Right renal pelvis (tissue), 4 donors: ENCODE measurements at regions not wholly inside any gene's neighbourhood (a gene's known extent, or its start where the extent isn't known, plus 50 kb on each side); places are given as distances from the start of the nearest gene placed in this dataset.
"Not testable (repeated sequence)": the region's sequence is repeated elsewhere in the genome, so short reads cannot be mapped to it uniquely, and the experiment has no call there.

Experiments
- DNase-seq, 4 donors: peaks; one replicate each; pipeline ENCODE4 v3.0.0-alpha.2; 2013; ENCODE audit warnings: low read depth in 4 of 4, low spot score in 3 of 4, missing footprints in 1 of 4

DNA sequence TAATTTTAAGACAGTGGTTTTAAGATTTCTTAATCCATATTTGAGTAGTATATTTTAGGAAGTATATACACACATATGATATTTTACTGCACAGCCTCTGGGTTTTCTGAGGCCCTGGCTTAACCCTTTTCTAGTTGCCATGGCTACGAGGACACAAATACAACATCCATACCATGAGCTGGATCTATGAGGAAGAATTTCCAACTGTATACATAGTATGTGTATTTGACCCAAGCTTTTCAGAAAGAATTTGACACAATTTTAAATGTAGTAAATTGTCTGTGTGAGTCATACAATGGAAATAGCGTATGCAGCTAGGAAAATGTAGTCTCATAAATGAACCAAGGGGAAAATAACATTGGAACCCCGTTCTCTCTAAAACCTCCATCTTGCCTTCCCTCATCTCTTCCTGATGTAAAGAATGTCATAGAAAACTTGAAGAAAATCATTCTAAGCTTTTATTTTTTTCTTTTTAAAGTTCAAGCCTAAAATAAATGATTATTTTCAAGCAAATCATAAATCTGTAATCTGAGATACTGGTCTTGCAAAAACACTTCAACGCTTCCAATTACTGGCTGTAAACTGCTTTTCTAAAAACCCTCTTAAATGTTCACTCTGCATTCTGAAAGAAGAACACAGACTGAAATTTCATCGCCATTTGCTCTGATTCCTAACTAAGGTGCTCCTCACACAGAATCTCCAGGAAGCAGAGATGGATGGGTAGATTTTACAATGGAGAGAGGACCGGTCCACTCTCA lies 172.4 kb downstream of the LACC1 start:
- no peak for DNase-seq

DNA sequence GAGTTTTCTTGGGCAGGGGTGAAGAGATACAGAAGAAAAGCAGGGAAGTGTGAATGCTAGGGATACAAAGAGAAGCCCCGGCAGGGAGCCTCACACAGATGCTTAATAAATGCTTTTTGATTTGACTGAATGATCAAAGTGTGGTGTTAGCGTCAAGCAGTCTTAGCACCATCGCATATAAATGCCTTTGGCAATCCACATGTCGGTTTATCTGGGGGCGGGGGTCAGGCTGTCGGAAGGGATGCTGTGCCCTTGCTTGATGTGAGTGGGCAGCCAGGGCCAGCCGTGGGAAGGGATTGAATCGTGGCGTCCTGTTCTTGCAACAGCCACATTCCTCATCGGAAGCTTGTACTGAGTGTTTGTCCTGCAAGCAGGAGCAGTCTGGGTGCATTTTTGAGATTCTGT lies 173.1 kb downstream of the LACC1 start:
- DNase-seq = no peak

DNA sequence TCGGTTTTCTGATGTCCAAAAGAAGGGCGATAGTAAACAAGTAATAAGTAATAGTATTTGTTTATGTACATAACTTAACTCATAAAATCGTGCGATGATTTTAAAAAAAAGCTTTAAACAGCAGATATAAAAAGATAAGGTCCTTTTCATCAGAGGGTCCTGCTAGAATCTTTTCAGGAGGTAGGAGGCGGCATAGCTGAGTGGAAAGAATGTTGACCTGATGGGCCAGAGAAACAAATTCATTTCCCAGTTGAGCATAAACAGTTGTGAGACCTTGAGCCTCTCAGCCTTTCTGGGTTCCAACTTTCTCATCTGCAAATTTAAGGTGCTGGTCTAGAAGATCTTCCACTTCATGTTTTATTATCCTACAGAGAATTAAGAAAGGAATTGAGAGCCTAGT lies 173.5 kb downstream of the LACC1 start:
- DNase-seq = no peak

DNA sequence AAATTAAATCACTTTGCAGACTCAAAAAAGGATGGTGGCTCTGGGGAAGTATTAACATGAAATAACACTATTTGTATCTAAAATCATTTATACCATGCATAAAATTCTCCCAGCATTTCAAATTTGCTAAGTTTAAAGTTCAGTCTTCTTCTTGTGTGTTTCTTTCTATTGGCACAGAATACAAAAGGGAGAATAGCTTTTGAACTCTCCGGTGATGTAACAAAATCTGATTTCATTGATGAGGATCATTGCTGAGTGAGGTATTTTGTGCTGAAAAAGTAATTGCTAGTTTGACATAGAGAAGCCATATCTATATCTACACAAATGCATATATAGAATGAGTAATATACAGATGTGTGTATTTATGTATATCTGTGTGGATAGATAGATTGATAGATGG lies 174.8 kb downstream of the LACC1 start:
- no peak for DNase-seq

DNA sequence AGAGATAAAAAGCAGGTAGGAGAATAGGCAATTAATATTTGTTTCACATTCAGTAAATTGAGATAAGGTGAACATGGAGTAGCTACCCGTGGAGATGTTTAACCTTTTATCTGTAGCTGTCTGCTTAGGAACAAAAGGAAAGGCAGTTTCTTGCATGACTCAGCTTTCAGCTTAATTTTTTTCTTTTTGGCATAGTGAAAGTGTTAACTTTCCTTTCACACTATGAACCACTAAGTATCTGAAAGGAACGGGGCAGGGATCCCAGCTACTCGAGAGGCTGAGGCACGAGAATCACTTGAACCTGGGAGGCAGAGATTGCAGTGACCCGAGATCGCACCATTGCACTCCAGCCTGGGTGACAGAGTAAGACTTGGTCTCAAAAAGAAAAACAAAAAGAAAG lies 176.0 kb downstream of the LACC1 start:
- DNase-seq = not testable (repeated sequence)

DNA sequence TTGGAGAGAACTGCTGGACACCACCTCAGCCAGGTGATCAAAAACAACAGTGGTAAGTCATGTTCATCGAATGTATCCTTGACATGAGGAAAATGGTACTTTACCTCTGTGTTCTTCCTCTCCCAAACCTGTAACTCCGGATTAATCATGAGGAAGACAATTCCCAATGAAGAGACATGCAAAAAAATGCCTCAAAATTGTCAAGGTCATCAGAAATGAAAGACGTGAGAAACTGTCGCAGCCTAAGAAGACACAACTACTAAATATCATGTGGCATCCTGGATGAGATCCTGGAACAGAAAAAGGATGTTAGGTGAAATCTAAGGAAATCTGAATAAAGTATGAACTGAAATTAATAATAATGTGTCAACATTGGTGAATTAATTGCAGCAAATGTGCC lies 178.4 kb downstream of the LACC1 start:
- no peak for DNase-seq

DNA sequence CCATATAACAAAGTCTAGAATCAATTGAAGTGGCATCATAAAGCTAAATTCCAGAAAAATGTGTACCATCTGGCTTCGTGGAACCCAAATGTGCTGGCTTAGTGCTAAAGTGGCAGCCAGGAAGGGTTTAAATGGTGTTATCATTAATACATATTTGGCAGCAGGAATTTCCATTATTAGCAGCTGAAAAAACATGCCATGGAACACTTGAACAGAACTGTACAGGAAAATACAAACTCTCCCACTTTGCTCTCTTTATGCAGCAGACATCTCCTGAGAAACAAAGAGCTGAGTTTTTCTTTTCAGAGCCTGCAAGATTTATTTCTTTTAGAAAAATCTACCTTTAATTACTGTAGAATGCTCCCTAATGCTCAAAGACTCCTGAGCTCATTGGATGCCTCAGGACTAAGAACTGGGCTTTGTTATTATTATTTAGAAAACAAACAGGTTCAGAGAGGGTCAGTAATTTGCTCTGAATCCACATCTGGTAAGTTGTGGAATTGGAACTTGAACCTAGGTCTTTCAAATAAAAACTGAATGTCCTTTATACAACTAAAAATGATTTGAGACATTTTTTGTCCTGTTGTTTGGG lies 179.0 kb downstream of the LACC1 start:
- no peak for DNase-seq

DNA sequence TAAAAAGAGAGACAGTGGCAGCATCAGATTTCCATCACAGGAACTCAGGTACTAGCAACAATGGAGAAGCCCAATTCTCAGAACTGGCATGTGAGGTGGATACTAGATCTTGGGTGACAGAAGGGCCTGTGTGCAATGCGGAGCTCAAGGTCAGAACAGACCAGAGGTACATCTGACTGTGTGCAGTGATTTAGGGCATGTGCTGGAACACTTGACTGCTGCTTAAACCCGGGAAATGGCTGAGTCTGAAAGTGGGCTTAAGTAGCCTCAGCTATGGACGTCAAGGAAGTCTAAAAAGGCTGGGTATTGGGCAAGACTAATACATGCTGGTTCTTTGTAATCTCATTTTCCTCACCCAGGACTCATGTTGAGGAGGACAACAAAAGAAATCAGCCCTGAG lies 182.2 kb downstream of the LACC1 start:
- DNase-seq = no peak

DNA sequence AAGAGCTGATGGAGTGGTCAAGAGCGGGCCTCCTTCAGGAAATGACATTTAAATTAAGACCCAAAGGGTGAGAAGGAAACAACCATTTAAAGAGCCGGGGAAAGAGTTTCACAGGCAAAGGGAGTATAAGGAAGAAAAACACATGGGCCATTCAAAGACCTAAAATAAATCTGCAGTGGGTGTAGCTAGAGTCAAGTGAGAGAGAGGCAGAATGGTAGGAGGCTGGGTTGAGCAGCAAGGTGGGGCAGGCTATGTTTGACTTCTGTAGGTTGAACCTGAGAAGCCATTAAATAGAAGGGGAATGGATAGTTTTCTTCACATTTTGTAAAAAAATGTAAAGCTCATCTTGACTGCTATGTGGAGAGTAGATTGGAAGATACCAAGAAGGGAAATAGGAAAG lies 183.8 kb downstream of the LACC1 start:
- DNase-seq = no peak

DNA sequence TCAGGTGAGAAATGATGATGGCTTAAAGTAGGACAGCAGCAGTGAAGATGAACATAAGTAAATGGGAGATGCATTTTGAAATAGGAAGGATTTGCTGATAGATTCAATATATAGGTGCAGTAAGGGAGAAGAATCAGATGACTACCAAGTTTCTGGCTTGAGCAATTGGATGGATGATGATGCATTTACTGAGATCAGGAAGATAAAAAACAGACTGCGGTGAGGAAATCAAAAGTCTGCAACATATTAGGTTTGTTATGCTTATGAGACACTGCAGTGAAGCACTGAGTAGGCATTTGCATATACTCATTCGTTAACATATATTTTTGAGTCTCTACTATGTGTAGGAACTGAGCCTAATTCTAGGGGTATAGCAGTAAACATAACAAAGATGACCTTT lies 184.2 kb downstream of the LACC1 start:
- DNase-seq = no peak

DNA sequence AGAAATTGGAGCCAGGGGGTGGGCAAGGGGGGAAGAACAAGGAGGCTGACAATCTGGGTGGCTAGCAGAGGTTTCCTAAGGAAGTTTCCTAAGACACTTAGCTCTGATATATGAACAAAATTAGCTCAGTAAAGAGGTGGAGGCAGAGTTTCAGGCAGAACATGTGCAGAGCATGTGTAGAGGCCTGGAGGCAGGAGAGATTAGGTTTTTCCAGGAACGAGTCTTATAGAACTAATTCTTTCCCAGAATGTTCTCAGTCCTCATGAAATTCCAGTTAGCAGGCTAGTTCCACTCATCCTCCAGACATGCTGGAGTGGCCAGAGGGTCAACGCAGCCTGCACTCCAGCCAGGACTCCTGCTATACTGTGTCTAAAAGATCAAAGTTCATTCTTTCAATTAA lies 184.7 kb downstream of the LACC1 start:
- no peak for DNase-seq

DNA sequence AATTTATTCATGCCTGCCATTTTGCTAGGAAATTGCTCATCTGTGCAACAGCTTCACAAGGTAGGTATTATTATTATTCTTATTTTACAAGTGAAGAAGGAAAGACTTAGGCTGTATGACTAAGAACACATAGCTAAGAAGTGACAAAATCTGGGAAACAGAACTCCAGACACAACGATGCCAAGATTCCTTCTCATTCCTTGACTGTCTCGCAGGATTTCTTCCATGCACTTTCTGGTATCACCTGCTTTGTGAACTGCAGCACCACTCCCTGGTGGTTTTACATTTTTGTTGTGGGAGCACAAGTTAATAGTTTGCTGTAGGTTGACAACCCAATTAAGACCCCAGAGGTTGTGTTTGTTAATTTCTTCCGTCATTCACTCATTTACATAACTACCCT lies 188.5 kb downstream of the LACC1 start:
- no peak for DNase-seq

DNA sequence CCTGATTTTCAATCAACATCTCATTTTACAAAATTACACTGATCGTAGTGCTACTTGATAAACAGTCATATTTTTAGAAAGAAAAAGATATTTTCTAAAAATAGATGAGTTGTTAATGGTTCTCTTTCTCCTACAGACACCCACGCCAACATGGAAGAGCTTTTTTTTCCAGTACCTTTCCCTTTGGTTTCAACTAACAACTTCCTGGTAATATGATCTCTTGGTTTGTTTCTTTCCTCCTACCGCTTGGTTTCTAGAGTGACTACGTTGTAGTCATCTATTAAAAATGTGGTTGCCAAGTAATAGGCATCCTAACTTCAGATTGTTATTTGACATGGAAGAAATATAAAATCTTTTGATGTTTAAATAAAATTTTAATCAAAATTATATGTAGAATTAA lies 189.0 kb downstream of the LACC1 start:
- DNase-seq = no peak

DNA sequence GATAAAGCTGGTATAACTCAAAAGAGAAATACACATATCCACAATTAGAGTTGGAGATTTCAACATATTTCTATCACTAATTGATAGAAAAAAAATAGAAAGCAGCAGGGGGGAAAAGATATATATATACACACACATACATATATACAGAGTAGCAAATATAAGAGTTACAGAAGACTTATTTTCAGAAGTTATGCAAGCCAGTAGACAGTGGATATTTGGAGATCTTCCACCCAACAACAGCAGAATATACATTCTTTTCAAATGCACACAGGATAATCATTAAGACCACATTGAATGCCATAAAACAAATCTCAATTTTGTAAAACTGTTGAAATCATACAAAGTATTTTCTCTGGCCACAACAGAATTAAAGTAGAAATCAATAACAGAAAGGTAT lies 192.8 kb downstream of the LACC1 start:
- DNase-seq = no peak

DNA sequence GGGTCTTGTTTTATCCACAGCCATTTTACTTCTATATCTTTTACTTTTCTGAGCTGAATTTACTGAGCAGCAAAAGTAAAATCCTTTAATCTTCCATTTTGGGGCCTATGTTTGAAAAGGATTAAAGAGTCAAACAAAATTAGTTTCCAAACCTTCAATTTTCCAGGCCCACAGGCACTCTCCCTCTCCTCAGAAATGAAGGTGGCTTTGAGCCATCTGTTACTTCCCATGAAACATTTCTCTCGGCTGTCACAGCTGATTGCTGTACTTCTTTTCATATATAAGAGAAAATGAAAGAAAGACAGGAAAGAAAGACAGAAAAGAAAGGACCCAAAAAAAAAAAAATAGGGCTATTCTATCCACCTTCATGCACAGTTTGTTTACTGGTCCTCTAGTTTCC lies 194.9 kb downstream of the LACC1 start:
- DNase-seq = no peak

DNA sequence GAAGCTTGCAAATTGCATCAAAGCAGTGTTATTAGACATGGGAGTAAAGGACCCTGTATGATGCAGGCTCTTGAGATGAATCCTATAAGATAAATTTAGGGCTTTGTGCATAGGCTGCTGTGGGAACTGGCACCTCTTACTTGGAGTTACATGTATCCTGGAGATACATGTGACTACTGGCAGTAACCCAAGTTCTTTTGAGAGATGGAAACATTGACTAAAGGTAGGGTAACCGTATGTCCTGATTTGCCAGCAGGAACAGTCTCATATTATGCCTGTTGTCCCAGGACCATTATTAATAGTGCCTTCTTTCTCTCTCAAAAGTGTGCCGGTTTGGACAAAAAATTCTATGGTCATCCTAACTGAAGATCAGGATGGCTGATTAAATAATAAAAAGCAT lies 195.4 kb downstream of the LACC1 start:
- DNase-seq = no peak

DNA sequence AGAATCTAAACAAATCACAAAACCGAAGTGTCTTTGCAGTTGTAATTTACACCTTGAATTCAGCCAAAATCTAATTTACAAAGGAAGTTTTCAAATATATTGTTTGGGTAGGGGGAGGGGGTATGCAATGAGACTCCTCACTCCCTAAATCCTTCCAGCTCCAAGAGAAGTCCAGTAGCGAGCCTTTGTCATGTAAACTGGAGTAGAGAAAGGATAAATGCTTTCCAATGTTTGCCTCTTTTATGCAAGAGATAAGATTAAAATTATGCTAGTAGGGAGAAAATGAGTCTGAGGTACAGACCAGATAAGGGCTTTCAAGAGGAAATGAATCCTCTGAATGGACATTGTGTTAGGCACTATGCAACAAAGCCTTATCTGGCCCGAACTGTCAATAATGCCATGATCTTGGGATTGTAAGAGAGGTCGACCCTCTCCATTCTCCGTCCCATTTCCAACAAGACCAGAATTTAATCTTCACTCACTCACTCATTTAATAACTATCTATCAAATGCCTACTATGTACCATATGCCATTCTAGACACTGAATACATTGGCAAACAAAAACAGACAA lies 199.2 kb downstream of the LACC1 start:
- DNase-seq = no peak

DNA sequence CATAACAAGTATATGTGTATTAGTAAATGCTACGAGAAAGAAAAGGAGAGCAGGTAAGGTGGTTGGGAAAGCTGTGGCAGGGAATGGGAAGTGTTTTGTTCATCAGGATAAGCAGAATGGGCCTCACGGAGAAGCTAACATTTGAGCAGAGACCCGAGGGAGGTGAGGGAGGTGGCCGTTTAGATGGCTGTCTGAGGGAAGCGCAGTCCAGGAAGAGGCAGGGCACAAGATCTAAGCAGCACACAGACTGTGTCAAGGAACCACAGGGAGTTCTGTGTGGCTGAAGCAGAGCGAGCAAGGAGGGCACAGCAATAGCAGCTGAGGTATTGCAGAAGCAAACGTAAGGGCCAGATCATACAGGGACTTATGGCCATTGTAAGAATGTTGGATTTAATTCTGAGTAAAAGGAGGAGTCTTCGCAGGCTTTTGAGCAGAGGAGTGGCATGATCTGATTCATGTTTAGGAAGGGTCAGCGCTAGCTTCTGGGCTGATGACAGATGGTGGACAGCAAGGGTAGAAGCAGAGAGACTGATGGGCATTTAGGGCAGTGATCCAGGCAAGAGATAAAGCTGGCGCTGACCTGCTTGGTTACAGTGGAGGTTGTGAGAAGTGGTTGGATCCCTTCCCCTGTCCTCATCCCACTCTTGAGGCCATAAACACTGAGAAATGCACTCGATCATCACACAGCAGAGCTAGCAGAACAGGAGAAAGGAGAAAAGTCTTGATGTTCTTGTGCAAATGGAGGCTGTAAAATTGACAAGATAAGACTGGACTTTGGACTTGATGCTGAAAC lies 199.9 kb downstream of the LACC1 start:
- no peak for DNase-seq

DNA sequence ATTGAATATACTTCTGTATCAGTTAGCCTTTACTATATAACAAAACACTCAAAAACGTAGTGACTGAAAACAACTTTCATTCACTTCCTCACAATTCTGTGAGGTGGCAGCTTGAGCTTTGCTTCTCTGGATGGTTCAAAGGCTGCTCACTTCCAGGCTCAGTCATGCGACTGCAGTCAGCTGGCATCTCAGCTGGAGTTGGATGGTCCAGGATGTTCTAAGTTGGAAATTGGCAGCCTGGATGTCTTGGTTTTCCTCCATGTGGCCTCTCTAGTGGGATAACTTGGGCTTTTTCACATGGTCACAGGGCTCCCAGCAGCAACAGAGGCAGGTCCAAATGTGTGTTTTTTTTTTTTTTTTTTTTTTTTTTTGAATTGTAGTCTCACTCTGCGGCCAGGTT lies 204.4 kb downstream of the LACC1 start:
- no peak for DNase-seq

DNA sequence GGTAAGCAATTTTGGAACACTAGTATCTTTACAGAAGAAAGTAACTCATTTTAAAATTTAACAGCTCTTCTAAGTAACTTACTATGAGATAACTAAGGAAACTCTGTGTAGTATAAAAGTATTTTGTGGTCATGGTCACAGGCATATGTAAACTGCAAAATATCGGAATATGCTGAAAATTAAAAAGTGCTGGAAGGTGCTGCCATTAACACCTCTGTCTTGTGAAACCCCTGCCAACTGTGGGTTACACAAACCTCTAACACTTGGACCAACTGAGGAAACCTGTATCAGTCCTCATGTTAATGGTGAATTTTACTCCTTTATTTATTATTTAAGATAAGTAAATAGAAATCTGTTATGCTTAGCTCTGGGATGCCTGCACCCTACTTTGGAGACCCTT lies 206.7 kb downstream of the LACC1 start:
- DNase-seq = no peak

DNA sequence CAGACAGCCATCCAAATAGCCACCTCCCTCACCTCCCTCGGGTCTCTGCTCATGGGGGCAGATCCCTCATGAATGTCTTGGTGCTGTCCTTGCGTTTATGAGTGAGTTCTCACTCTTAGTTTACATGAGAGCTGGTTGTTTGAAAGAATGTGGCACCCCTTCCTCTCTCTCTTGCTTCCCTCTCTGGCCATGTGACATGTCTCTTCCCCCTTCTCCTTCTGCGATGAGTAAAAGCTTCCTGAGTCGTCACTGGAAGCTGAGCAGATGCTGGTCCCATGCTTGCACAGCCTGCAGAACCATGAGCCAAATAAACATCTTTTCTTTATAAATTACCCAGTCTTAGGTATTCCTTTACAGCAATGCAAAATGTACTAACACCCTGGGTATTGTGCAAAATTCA lies 208.7 kb downstream of the LACC1 start:
- DNase-seq = no peak

DNA sequence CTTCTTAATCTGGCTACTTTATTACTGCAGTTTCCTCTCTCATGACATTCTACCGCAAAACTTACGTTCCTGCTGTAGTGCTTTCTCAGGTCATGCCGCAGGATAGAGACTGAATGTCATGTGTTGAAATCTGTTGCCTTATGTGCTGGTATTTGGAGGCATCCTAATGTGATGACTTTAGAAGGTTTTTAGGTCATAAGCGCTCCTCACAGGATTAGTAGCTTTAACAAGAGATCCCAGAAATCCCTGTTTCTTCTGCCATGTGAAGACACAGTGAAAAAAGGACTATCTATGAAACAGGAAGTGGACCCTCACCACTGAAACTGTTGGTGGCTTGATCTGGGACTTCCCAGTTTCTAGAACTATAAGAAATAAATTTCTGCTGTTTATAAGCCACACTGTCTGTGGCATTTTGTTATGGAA lies 209.3 kb downstream of the LACC1 start:
- no peak for DNase-seq
